GM21423 (cell line): ENCODE measurements at regions not wholly inside any gene's neighbourhood (a gene's known extent, or its start where the extent isn't known, plus 50 kb on each side); places are given as distances from the start of the nearest gene placed in this dataset.

ENCODE experiments used
- ATAC-seq: cut with Tn5 transposase; IDR thresholded peaks from one replicate; pipeline ENCODE4 v1.9.1; 2021; ENCODE audit warnings: mild to moderate bottlenecking, moderate library complexity; ENCODE audit not compliant: unreplicated experiment

- ATAC-seq, result no peak
Measured at GRCh38 chr4:64489628-64490027, 80.4 kb upstream of the TECRL start.

GRCh38 chr4:64479338-64479737 is 70.1 kb upstream of the TECRL start:
- ATAC-seq, result no peak

GRCh38 chr4:64477127-64477526 is 67.9 kb upstream of the TECRL start:
- ATAC-seq, result no peak

DNA sequence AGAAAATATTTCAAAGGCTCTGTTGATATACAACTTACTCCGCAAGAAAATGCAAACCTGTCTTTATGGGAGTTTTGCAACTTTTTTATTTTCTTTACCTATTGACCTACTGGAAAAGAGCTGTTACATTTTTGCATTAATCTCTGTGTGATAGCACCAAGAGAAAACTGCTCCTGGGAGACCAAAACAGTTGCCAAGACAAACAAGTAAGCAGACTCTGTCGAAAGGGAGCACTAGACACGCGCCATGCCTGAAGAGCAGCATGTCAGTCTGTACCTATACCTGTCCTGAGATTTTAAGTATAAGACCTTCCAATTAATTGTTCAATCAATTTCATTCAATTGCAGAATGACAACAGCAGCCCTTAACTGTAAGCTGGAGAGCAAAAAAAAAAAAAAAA is 56.0 kb upstream of the TECRL start:
- no peak for ATAC-seq

DNA sequence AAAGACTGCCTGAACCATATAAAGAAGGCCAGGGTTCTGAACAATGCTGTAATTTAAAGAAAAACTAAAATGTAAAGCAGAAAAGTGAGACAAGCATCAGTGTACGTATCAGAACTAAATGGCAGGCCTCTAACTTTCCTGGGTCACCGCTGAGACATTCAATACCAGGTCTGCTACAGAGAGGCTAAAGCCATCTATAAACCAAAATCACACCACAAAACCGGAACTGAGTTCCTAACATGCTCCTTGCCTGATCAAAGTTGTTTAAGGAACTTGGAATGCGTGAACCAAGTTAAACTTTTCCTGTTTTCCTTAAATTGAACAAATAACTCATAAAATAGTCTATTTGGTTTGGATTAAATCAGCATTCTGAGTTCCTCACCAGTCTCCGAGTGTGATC is 55.3 kb upstream of the TECRL start:
- ATAC-seq, result no peak
